GM12874 (cell line): ENCODE measurements at regions not wholly inside any gene's neighbourhood (a gene's known extent, or its start where the extent isn't known, plus 50 kb on each side); places are given as distances from the start of the nearest gene placed in this dataset.

Experiments
- TF ChIP-seq, protein P1 (sequence below): IDR thresholded peaks from 2 replicates; pipeline ENCODE4 v1.5.1; 2011; ENCODE audit warnings: low read depth, mild to moderate bottlenecking, control low read depth, low read length, moderate library complexity; ENCODE audit not compliant: insufficient read depth

DNA sequence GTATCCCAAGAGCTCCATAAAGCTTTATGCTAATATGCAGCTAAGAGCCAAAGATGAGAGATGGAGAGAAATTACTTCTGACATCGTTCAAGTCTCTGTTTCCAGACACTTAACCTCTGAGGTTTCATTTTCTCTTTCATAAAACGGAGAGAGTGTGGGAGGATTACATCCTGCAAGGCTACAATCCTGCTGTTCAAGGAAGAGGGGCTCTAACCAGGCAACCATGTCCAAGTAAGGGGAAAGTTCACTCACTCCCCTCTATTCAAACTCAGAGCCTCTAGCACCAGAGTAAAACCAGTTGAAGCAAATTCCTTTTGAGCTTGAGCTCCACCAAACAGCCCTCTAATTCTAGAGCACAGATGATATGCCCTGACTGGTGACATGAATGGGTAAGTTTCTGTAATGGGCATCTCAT lies 397.4 kb downstream of the NPIPA8 start:
- TF ChIP-seq, protein P1, sequence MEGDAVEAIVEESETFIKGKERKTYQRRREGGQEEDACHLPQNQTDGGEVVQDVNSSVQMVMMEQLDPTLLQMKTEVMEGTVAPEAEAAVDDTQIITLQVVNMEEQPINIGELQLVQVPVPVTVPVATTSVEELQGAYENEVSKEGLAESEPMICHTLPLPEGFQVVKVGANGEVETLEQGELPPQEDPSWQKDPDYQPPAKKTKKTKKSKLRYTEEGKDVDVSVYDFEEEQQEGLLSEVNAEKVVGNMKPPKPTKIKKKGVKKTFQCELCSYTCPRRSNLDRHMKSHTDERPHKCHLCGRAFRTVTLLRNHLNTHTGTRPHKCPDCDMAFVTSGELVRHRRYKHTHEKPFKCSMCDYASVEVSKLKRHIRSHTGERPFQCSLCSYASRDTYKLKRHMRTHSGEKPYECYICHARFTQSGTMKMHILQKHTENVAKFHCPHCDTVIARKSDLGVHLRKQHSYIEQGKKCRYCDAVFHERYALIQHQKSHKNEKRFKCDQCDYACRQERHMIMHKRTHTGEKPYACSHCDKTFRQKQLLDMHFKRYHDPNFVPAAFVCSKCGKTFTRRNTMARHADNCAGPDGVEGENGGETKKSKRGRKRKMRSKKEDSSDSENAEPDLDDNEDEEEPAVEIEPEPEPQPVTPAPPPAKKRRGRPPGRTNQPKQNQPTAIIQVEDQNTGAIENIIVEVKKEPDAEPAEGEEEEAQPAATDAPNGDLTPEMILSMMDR = no peak

GRCh38 chr16:17938546-17938945 lies 398.0 kb downstream of the NPIPA8 start:
- TF ChIP-seq, protein P1 = no peak

- TF ChIP-seq, protein P1 = no peak
These were observed 399.7 kb downstream of the NPIPA8 start for GRCh38 chr16:17936766-17937402.

- TF ChIP-seq, protein P1 = no peak
These were observed 406.3 kb downstream of the NPIPA8 start for GRCh38 chr16:17930280-17930679.

GRCh38 chr16:17926866-17927399 lies 409.6 kb downstream of the NPIPA8 start:
- TF ChIP-seq, protein P1 = no peak

DNA sequence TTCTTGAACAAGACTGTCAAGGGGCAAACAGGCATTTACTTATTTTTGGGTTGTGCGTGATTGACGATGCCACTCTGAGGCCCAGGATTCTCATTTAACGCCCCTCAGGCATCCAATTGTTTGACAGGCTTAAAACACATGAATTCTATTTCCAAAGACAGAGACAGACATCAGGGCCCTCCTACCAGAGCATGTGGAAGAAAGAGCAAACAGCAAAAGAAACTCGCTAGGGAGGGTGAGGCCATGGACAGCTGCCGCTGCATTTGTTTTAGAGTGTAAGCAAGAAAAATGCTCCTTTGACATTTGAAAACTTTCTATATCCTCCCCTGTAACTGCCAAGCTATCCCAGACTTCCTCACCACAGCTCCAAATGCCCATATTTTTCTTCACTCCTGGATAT lies 410.1 kb downstream of the NPIPA8 start:
- TF ChIP-seq, protein P1 = no peak

DNA sequence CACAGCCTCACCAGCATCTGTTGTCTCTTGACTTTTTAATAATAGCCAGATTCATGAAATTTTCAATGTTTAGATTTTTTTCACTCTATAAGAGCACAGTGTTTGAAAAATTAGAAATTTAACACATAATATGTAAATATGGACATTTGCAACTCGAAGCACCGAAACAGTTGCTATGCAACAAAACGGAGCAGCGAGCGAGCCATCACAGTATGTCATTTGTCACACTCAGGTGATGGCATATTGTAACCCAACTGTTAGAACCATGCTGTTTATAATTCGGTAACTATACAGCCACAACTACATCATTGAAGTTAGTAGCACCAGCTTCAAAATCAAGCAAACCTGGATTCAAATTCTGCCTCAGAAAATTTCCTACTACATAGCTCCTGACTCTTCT lies 410.8 kb downstream of the NPIPA8 start:
- TF ChIP-seq, protein P1 = no peak
